ENCODE measurements at regions not wholly inside any gene's neighbourhood (a gene's known extent, or its start where the extent isn't known, plus 50 kb on each side); places are given as distances from the start of the nearest gene placed in this dataset.

DNA sequence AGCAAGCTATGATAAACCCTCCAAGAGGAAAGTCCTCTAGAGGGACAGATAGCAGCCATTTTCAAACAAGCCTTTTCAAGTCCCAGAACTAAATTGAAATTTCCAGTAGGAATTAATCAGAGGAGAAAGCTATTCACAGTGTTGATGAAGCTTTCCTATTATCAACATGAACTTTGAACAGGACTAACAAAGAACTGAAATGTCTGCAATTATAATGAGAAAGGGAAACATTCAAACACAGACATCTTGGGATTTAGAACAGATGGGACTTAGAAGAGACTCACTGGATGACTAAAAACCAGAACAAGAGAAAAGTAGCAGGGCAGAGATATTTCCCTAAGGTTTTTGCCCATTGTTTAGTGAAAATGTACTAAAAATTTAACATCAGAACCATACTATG, 622.1 kb upstream of the UBE2E2 start:
- ATAC-seq (no peak), DNase-seq (ENCODE audit: missing footprints) (no peak)
- intact Hi-C loops (cut with DNase I), result no loop called here

DNA sequence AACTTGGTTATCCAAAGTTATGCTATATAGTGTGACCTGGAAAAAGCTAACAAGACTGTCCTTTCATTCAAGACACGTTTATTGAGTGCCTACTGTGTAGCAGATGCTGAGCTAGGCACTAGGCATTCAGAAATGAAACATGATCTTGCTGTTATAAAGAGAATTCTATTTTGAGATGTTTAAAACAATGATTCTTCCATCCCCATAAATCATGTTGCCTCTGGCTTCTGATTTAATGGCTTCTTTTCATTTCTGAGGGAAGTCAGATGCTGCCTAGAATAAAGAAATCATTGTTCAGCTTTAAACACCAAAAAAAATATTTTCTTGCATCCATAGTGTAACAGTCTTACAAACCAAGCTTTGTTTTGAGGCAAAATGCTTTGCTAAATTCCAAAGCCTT, 620.9 kb upstream of the UBE2E2 start:
- no peak for DNase-seq (ENCODE audit: missing footprints)
- no peak for ATAC-seq
- intact Hi-C loops (cut with DNase I), result no loop called here

DNA sequence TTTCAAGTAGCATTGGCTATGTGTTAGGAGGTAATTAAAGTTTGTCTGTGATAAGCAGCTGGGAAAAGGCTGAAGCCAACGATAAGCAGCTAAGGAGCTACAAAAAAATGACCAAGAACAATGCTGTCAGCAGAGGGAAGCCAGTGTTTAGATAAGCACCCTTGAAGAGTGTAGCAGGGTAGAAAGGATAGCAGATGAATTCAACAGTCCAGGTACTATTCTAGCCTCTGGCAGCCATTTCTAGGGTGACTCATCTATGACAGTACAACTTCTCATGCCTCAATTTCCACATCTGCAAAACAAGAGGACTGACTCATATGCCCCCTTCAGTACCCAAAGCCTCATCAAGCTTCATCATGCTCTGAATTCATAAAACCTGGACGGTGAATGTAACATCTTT, 617.6 kb upstream of the UBE2E2 start:
- DNase-seq (ENCODE audit: missing footprints) (no peak), ATAC-seq (no peak)
- intact Hi-C loops (cut with DNase I), result no loop called here

DNA sequence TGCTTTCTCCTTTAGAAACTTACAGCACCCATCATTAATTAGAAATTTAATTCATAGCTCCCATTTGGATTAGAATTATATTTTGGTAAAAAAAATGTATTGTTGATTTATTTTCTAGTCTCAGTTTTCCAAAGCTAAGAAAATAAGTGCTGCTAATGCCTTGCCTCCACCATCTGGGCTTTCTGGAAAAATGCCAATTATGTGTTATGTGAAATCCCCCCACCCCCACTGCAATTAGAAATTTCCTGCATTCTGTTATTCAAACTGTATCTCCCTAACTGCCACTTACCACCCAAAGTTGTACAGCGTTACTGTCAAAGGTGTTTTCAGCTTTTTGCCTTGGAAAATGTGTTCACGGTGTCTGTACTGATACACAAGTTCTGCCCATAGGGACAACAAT, 617.2 kb upstream of the UBE2E2 start:
- no peak for ATAC-seq
- no peak for DNase-seq (ENCODE audit: missing footprints)
- intact Hi-C loops (cut with DNase I), result no loop called here

DNA sequence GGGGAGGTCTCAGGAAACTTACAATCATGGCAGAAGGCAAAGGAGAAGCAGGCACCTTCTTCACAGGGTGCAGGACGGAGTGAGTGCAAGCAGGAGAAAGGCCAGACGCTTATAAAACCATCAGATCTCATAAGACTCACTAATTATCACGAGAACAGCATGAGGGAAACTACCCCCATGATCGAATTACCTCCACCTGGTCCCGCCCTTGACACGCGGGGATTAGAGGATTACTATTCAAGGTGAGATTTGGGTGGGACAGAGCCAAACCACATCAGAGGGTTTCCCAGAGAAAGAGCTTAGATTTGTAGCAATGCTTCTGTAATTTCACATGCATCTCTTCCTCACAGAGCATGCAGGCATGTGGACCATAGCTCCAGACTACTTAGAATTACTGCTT, 615.7 kb upstream of the UBE2E2 start:
- ATAC-seq, result no peak
- intact Hi-C loops (cut with DNase I), result no loop called here

DNA sequence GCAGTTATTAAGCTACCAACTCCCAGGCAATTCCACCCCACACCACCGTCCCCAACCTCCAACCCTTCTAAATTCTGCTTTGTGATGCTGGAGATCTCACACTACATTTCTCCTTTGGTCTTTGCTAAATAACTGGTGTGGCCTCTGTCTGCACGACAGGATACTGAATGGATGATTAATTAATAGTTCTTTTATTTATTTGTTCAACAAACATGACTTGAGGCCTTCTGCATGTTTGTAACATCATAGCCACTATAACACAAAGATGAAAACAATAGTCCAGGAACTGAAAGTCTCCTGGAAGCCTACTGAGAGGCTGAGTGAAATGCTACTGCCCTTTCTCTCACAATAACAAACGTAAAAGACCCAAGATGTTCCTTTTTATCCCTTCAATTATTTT, 609.5 kb upstream of the UBE2E2 start:
- ATAC-seq, result no peak

More for the DNA sequence above, 615.7 kb upstream of the UBE2E2 start:
- no peak for DNase-seq (ENCODE audit: missing footprints)

DNA sequence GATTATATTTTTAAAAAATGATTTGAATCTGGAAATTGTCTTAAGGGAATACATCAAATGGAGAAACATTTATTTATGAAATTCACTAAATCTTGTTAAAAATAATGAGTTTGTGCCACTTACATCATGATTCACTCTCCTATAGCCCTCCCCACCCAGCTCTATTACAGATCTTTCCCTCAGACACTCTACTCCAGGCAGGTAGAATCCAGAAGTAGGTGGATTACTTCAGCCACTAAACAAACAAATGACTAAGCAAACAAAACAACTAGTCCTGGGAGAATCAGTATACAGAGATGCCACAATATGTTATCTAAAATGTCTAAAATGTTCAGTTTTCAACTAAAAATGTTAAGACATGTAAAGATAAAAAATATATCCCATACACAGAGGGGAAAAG, 608.1 kb upstream of the UBE2E2 start:
- DNase-seq (ENCODE audit: missing footprints) (no peak), ATAC-seq (no peak)
- intact Hi-C loops (cut with DNase I), result no loop called here

More for the DNA sequence above, 609.5 kb upstream of the UBE2E2 start:
- DNase-seq (ENCODE audit: missing footprints), result no peak
- intact Hi-C loops (cut with DNase I), result no loop called here

DNA sequence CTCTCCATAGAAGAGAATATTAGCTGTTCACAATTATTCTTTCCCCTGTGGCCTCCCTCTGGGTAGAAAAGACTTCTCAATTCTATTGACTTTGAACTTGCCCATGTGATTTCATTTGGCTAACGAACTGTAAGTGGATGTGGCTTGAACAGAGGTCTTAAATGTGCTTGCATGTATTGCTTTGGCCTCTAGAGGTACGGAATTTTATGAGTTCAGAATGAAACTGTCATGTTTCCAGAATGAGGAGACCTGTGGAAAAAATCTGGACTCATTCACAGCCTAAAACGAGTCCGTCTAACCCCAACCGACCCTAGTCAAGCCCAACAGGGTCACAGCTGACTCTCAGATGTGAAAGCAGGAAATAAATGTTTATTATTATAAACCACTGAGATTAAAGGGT, 596.7 kb upstream of the UBE2E2 start:
- DNase-seq (ENCODE audit: missing footprints) (no peak), ATAC-seq (no peak)
- intact Hi-C loops (cut with DNase I), result no loop called here

DNA sequence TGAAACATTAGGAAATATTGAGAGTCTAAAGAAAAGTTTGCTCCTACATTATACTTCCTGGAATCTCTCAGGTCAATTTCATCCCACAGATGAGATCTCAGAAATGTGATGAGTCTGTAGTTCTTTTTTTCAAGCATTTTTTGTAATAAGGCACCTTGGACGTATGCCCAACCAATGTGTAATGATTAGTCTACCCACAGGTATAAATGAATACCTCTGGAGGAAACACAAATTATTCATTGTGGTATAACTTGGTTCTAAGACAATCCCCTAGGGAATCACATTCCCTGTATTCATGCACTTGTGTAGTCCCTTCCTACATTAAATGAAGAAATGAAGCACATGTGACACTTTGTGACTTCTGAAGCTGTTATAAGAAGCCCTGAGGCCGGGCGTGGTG, 596.2 kb upstream of the UBE2E2 start:
- intact Hi-C loops (cut with DNase I), result no loop called here
- ATAC-seq (no peak), DNase-seq (ENCODE audit: missing footprints) (no peak)

DNA sequence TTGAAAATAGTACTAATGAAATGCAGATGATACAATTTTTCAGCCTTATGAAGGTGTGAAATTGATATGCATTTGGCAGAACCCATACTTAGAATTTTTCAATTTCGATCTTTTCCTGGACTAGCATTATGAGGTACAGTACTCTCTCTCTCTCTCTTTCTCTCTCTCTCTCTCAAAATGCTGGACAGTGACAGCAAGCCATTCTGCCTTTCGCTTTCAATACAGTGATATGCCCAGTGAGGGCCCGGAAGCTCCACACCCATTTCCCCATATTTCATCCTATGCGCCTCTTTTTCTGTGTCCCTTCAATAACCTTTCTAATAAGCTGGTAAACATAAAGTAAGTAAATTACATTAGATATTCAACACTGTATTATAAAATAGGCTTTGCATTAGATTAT, 595.0 kb upstream of the UBE2E2 start:
- no peak for DNase-seq (ENCODE audit: missing footprints)
- ATAC-seq, result no peak
- intact Hi-C loops (cut with DNase I), result no loop called here

DNA sequence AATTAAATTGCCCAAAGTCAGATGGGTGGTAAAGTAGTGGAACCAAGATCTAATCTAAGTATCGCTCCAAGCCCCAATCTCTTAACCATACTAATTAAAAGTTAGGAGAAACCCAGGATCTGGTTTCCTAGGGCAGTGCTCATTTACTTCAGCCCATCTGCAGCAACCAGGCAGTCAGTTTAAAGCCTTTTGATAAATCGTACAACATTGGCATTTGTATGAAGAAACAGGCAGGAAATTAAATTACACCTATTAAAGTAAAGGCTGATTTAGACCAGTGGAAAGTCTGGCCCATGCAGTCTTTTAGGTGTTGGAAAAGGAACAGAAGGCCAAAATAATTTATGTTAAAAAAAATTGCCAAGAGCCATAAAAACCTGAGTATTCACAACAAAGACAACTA, 594.4 kb upstream of the UBE2E2 start:
- DNase-seq (ENCODE audit: missing footprints), result no peak
- intact Hi-C loops (cut with DNase I), result no loop called here
- no peak for ATAC-seq

DNA sequence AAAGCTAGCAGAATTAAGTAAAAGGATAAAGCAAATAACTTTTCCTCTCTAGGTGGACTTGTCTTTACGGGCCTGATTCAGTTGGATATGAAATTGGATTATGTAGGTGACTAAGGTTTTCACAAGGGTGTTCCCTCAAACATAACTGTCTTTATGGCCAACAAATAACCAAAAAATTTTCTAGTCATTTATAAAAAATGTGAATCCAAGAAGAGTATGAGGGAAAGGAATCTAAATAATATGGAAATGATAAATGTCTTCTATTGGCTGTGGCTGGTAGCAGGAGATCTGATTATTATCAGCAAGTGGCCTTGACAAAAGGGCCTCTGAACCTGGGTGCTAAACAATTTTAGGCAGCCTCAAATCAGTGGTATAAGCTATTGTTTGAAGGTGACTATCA, 594.0 kb upstream of the UBE2E2 start:
- intact Hi-C loops (cut with DNase I), result no loop called here
- no peak for DNase-seq (ENCODE audit: missing footprints)
- no peak for ATAC-seq

DNA sequence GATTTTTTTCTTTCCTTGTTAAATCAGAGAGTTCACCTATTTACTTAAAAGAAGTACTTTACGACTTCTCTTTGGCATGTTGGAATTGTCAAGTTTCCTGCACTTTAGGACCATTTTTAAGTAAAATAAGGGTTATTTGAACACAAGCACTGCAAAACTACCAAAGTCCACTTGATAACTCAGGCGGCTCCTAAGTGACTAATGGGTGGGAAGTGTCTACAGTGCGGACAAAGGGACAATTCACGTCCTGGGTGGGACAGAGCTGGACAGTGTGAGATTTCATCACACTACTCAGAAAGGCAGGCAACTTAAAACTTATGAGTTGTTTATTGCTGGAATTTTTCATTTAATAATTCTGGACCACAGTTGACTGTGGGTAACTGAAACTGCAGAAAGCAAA, 590.2 kb upstream of the UBE2E2 start:
- ATAC-seq (no peak), DNase-seq (ENCODE audit: missing footprints) (no peak)

DNA sequence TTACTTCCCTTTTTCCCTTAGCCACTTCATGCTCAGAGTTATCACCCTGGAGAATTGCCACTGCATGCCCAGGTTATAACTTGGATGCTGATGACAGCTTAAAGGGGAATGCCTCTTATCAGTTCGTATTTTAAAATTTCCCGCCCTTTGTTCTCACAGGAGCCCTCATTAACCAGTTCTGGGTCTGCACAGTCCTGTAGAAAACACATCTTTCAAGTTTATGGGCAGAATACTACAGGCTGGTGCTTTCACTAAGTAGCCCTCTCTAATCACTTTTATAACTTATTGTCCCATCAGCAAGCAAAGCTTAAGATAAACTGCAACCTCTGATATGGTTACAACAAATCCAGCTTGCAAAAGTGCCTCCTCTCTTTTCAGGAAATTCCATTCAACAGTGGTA, 587.3 kb upstream of the UBE2E2 start:
- ATAC-seq, result no peak
- intact Hi-C loops (cut with DNase I), result no loop called here
- DNase-seq (ENCODE audit: missing footprints), result no peak

More for the DNA sequence above, 590.2 kb upstream of the UBE2E2 start:
- intact Hi-C loops (cut with DNase I), result no loop called here

DNA sequence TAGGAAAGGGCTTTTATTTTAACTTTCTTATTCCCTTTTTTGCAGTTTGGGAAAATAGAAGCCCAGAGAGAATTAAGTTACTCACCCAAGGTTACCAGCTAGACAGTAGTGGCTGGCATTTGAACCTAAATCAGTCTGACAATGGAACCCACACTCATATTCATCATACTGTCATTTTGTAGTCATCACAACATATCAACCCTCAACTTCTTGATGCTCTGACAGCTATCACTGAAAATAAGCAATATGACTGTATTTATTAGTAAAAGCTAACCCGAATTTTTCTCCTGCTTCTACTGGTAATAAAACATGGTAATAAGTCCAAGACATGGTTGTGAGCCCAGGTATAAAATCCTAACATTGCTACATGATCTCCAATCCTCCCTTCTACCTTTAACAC, 585.8 kb upstream of the UBE2E2 start:
- ATAC-seq (no peak), DNase-seq (ENCODE audit: missing footprints) (no peak)
- intact Hi-C loops (cut with DNase I), result no loop called here

DNA sequence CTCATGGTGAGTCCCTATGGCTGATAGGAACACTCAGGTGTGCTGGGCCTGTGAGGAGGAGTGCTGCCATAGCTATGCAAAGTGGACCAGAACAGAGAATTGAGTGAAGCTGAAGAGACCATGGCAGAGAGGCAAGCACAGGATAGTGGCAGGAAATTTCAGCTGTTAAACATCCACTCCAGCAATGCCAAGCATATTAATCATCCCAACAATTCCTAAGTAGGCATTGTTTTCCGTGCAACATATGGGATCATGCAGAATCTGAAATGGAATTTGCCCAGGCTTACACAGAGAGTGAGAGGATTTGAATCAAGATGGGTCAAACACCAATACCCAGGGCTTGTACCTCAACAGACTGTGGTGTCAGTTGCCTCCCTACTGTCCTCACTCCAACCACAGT, 582.6 kb upstream of the UBE2E2 start:
- no peak for DNase-seq (ENCODE audit: missing footprints)
- intact Hi-C loops (cut with DNase I), result no loop called here
- no peak for ATAC-seq

DNA sequence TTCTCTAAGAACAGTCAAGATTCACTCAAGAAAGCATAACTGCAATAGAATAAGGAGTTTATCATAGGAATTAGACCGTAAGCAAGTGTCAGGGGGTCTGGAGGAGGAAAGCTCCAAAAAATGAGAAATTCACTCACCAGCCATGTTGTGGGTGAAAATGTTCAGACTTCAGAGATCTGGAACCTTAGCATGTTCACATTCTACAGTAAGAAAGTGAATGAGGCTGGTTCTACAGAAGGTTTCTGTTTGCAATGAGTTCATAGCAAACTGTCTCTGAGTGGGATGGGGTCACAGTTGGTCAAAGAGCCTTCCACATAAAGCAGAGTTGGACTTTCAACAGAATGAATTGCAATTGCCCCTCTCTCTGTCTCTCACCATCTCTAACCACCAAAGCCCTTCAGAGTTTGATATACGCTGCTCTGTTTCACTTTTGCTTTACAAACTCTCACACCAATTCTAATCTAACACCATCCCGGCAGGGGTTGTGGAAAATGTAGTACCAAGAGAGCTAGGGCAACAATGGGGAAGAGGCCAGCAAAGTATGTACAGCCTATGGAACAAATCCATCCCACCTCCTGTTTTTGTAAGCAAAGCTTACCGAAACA, 581.8 kb upstream of the UBE2E2 start:
- intact Hi-C loops (cut with DNase I), result no loop called here
- no peak for DNase-seq (ENCODE audit: missing footprints)
- ATAC-seq, result no peak

DNA sequence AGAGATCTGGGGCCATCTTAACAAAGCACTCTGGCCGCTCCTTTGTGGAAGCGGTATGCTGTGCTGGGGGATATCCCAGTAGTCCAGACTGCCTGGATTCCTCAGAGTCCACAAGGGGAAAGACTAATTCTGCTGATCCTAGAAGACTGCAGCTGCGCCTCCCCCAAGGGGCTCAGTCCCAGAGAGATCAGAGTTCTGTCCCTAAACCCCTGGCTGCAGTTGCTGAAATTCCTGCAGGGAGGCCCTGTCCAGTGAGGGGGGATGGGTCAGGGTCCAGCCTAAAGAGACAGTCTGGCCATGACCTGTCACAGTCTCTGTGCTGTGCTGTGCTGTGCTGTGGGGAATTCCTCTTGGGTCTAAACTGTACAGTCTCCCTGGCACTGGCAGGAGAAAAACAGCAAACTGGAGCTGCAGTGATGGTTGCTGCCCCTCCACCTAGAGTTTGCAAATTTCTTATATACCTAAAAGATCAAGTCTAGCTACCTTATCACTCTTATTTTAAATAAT, 575.1 kb upstream of the UBE2E2 start:
- DNase-seq (ENCODE audit: missing footprints) (no peak), ATAC-seq (no peak)
- intact Hi-C loops (cut with DNase I), result no loop called here

DNA sequence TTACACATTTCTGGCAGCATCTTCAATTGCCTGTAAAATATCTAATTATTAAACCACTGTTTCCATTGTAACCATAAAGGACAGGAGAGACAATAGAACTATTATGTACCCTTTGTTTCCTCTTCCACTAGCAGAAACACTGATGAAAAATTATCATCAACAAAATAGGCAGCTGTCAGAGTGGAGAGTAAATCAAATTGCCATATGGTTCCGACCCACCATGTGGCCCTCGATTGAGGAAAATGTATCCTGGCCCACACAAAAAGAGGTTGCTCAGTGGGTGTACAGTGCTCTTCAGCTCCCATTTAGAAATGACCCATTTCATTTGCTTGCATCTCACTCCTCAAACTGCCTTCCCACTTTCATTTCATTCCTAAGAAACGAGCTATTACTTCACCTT, 570.6 kb upstream of the UBE2E2 start:
- no peak for ATAC-seq
- intact Hi-C loops (cut with DNase I), result no loop called here
- DNase-seq (ENCODE audit: missing footprints), result no peak

DNA sequence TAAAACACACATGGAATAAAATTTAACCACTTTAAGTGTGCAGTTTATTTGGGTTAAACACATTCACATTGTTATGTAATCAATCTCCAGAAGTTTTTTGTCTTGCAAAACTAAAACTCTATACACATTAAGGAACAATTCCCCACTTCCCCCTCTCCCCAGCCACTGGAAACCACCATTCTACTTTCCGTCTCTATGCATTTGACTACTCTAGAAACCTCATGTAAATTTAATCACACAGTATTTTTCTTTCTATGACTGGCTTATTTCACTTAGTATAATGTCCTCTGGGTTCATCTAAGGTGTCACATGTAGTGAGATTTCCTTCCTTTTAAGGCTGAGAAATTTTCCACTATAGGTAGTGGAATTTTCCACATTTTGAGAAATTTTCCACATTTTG, 568.7 kb upstream of the UBE2E2 start:
- intact Hi-C loops (cut with DNase I), result no loop called here
- ATAC-seq, result no peak
- no peak for DNase-seq (ENCODE audit: missing footprints)

DNA sequence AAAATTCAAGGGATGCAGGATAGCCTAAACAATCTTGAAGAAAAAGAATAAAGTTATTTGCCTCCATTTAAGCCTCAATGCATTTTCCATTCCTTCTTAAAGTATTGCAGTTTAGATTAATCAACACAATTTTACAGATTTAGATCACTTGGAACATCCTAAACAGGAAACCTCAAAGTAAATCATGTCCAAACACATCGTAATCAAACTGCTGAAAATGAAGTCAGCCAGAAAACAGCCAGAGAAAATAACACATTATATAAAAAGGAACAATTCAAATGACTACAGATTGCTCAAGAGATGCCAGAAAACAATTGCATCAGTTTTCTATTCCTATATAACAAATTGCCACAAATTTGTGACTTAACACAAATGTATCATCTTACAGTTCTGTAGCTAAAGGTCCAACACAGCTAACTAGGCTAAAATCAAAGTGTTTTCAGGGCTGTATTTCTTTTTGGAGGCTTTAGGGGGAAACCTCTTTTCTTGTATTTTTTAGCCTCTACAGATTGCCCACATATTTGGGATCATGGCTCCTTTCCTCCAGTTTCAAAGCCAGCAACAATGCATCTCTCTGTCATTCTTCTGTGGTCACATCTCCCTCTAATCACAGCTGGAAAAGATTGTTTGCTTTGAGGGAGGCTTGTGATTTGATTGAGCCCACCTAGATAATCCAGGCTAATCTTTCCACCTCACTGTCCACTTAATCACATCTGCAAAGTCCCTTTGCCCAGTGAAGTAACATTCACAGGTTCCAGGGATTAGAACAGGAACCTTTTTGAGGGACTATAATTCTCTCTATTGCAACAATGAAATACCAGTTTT, 543.3 kb upstream of the UBE2E2 start:
- ATAC-seq (no peak), DNase-seq (ENCODE audit: missing footprints) (no peak)
- intact Hi-C loops (cut with DNase I), result no loop called here
